ENCODE measurements at regions not wholly inside any gene's neighbourhood (a gene's known extent, or its start where the extent isn't known, plus 50 kb on each side); places are given as distances from the start of the nearest gene placed in this dataset.

GRCh38 chr6:163808231-163808630, 393.7 kb downstream of the QKI start:
- no peaks in the 10 kb centered on the region for H3K36me3 ChIP-seq (ENCODE audit: control insufficient read depth in 1 of 2, insufficient read depth in 2 of 2, low read length in 2 of 2)
- ATAC-seq (no peak), DNase-seq (ENCODE audit: low read depth, low spot score) (no peak)
- H3K4me3 ChIP-seq (replicated peaks in 1 of 2; ENCODE audit: low read depth in 1 of 2, low read length in 2 of 2), result no peak overlapping the region
- BruUV-seq (replicated peaks), result no TSS peak
- ChIA-PET CTCF (no interaction called here), RAD21 (ENCODE audit: low non-redundant PET in 1 of 2, low total read pairs in 2 of 2, uncharacterized antibody in 2 of 2, unreplicated experiment in 2 of 2) (no interaction called here), POLR2A (no interaction called here)
- no peak overlapping the region for H2AFZ ChIP-seq (ENCODE audit: low read depth, low read length, poor library complexity, severe bottlenecking)
- no peak overlapping the region for H3K4me2 ChIP-seq (ENCODE audit: low read length)
- intact Hi-C loops (cut with micrococcal nuclease), result no loop called here
- no peak overlapping the region for H3K9ac ChIP-seq (ENCODE audit: low read length)
- no peaks in the 10 kb centered on the region for H3K27me3 ChIP-seq (ENCODE audit: insufficient read depth, low read length)
- H3K79me2 ChIP-seq (ENCODE audit: insufficient read depth, low read length), result no peaks in the 10 kb centered on the region
- no peaks in the 10 kb centered on the region for H3K4me1 ChIP-seq (ENCODE audit: control insufficient read depth in 1 of 2, insufficient read depth in 2 of 2, low read length in 2 of 2)
- TF ChIP-seq JUND (IDR thresholded peaks at IDR 0.05) (no peak), CEBPB (IDR thresholded peaks at IDR 0.05; ENCODE audit: low read depth) (no peak), ZBTB33 (IDR thresholded peaks at IDR 0.05; ENCODE audit: extremely low read depth, insufficient replicate concordance, low read length) (no peak), YY1 (IDR thresholded peaks at IDR 0.05; ENCODE audit: extremely low read depth, insufficient replicate concordance, low read depth, low read length) (no peak), REST (IDR thresholded peaks at IDR 0.05; ENCODE audit: low read depth) (no peak), SP1 (IDR thresholded peaks at IDR 0.05; ENCODE audit: low read depth) (no peak), POLR2AphosphoS5 (IDR thresholded peaks at IDR 0.05; ENCODE audit: low read depth, low read length) (no peak), EGR1 (IDR thresholded peaks at IDR 0.05; ENCODE audit: low read depth) (no peak), ATF3 (IDR thresholded peaks at IDR 0.05) (no peak), CTCF (IDR thresholded peaks at IDR 0.05 in 2 of 3, conservative IDR thresholded peaks at IDR 0.05 in 1 of 3; ENCODE audit: borderline replicate concordance in 1 of 3, insufficient read depth in 1 of 3, low read depth in 2 of 3, low read length in 2 of 3) (no peak), ZFX (IDR thresholded peaks at IDR 0.05) (no peak), EZH2 (IDR thresholded peaks at IDR 0.05) (no peak), MAX (IDR thresholded peaks at IDR 0.05) (no peak), SRF (IDR thresholded peaks at IDR 0.05; ENCODE audit: low read depth) (no peak), ZNF274 (IDR thresholded peaks at IDR 0.05; ENCODE audit: low read depth, low read length) (no peak), CBX3 (IDR thresholded peaks at IDR 0.05; ENCODE audit: low read depth) (no peak), TCF7L2 (IDR thresholded peaks at IDR 0.05; ENCODE audit: borderline replicate concordance, extremely low read depth, insufficient read depth, insufficient read length) (no peak), RAD21 (IDR thresholded peaks at IDR 0.05; ENCODE audit: low read depth) (no peak), ELF1 (IDR thresholded peaks at IDR 0.05; ENCODE audit: borderline replicate concordance, low read depth) (no peak)
- H3K9me3 ChIP-seq (ENCODE audit: control insufficient read depth in 1 of 2, insufficient read depth in 1 of 2, low read depth in 1 of 2, low read length in 2 of 2), result no peaks in the 10 kb centered on the region
- no peak overlapping the region for H3K27ac ChIP-seq (ENCODE audit: low read depth, low read length)
- no peaks in the 10 kb centered on the region for H4K20me1 ChIP-seq (ENCODE audit: insufficient read depth)
- H3K9me2 ChIP-seq (ENCODE audit: insufficient read depth), result no peaks in the 10 kb centered on the region
